ENCODE measurements at regions not wholly inside any gene's neighbourhood (a gene's known extent, or its start where the extent isn't known, plus 50 kb on each side); places are given as distances from the start of the nearest gene placed in this dataset.
"Not testable (repeated sequence)": the region's sequence is repeated elsewhere in the genome, so short reads cannot be mapped to it uniquely, and the experiment has no call there.

- DNase-seq = no peak
These were observed 142.8 kb downstream of the NECTIN1 start for GRCh38 chr11:119586181-119586580.

- DNase-seq = peak; percentile 16
These were observed 143.8 kb downstream of the NECTIN1 start for GRCh38 chr11:119585043-119585781.

- DNase-seq = peak; percentile 47
These were observed 144.6 kb downstream of the NECTIN1 start for GRCh38 chr11:119584193-119585042.

GRCh38 chr11:119583585-119583984 is 145.4 kb downstream of the NECTIN1 start:
- DNase-seq = no peak

GRCh38 chr11:119581396-119581795 is 147.6 kb downstream of the NECTIN1 start:
- DNase-seq = not testable (repeated sequence)

GRCh38 chr11:119580751-119581150 is 148.2 kb downstream of the NECTIN1 start:
- DNase-seq = no peak

- DNase-seq = no peak
These were observed 148.9 kb downstream of the NECTIN1 start for GRCh38 chr11:119580081-119580480.

GRCh38 chr11:119578521-119579191 is 150.3 kb downstream of the NECTIN1 start:
- no peak for DNase-seq

GRCh38 chr11:119573858-119574257 is 150.9 kb upstream of the THY1 start:
- no peak for DNase-seq

GRCh38 chr11:119572481-119573424 is 149.8 kb upstream of the THY1 start:
- DNase-seq = no peak

- no peak for DNase-seq
These were observed 148.3 kb upstream of the THY1 start for GRCh38 chr11:119571311-119571710.

GRCh38 chr11:119567688-119568582 is 145.0 kb upstream of the THY1 start:
- peak; percentile 44 for DNase-seq

GRCh38 chr11:119566319-119566718 is 143.3 kb upstream of the THY1 start:
- no peak for DNase-seq

- DNase-seq = not testable (repeated sequence)
These were observed 142.7 kb upstream of the THY1 start for GRCh38 chr11:119565693-119566092.

- no peak for DNase-seq
These were observed 138.0 kb upstream of the THY1 start for GRCh38 chr11:119560961-119561360.

- no peak for DNase-seq
These were observed 137.3 kb upstream of the THY1 start for GRCh38 chr11:119560291-119560690.

GRCh38 chr11:119552106-119552485 is 129.1 kb upstream of the THY1 start:
- no peak for DNase-seq

GRCh38 chr11:119551420-119552105 is 128.6 kb upstream of the THY1 start:
- no peak for DNase-seq

- no peak for DNase-seq
These were observed 127.2 kb upstream of the THY1 start for GRCh38 chr11:119550053-119550752.

GRCh38 chr11:119547511-119547910 is 124.5 kb upstream of the THY1 start:
- DNase-seq = no peak
